Panc1 (cell line): ENCODE measurements at regions not wholly inside any gene's neighbourhood (a gene's known extent, or its start where the extent isn't known, plus 50 kb on each side); places are given as distances from the start of the nearest gene placed in this dataset.

Experiments used
- ATAC-seq: fragments of 200-7000 bp; cut with Tn5 transposase; 2 replicates; pipeline ENCODE4 v1.9.1; 2020; ENCODE audit warnings: mild to moderate bottlenecking, moderate library complexity
- BruUV-seq: library from RNA; stranded (reverse); fragments of 400-500 nt; replicated peaks from 2 replicates; lab custom pipeline; 2021; lab: Mats Ljungman, UMichigan
- CTCF ChIA-PET: fragments of 300-600 bp; sonication (Branson Sonifier 250); formaldehyde crosslinking; loops from one replicate; lab custom pipeline; 2022; ENCODE audit warnings: antibody characterized with exemption; lab: Charles Lee
- POLR2A ChIA-PET: fragments of 300-600 bp; sonication (Branson Sonifier 250); formaldehyde crosslinking; loops from one replicate; lab custom pipeline; 2022; ENCODE audit warnings: antibody characterized with exemption; lab: Charles Lee
- DNase-seq: peaks from one replicate; pipeline ENCODE4 v3.0.0-alpha.2; 2010; ENCODE audit warnings: low read depth, low spot score
- H3K27ac ChIP-seq: 2 replicates; pipeline ENCODE4 v1.5.1; 2011; ENCODE audit warnings: mild to moderate bottlenecking, low read length, inconsistent platforms
- H3K27me3 ChIP-seq: fragments of 200-500 bp; sonication (Bioruptor generic); 2 replicates; pipeline ENCODE4 v1.6.0; 2014; ENCODE audit warnings: low read length, inconsistent platforms; ENCODE audit not compliant: control insufficient read depth, insufficient read depth
- H3K36me3 ChIP-seq: fragments of 200-500 bp; sonication (Bioruptor generic); 2 replicates; pipeline ENCODE4 v1.5.1; 2014; ENCODE audit warnings: inconsistent platforms, mild to moderate bottlenecking, low read length, moderate library complexity; ENCODE audit not compliant: control insufficient read depth, insufficient read depth
- H3K4me1 ChIP-seq: 2 replicates; pipeline ENCODE4 v1.5.1; 2011; ENCODE audit warnings: inconsistent platforms, mild to moderate bottlenecking, low read length, moderate library complexity; ENCODE audit not compliant: control insufficient read depth, insufficient read depth
- H3K4me3 ChIP-seq, 2 experiments: 2 replicates each; pipeline ENCODE4 v1.5.1; 2011 to 2012; ENCODE audit warnings: low read depth in 2 of 2, low read length in 2 of 2, mild to moderate bottlenecking in 2 of 2, inconsistent platforms in 1 of 2, moderate library complexity in 1 of 2
- H3K9me3 ChIP-seq: fragments of 200-500 bp; sonication (Bioruptor generic); 2 replicates; pipeline ENCODE4 v1.5.1; 2014; ENCODE audit warnings: low read depth, mild to moderate bottlenecking, inconsistent platforms, low read length, moderate library complexity; ENCODE audit not compliant: control insufficient read depth, insufficient read depth
- CTCF ChIP-seq: fragments of 450-650 bp; IDR thresholded peaks from 2 replicates; pipeline ENCODE4 v1.5.1; 2017; ENCODE audit warnings: mild to moderate bottlenecking
- POLR2AphosphoS5 ChIP-seq: IDR thresholded peaks from 2 replicates; pipeline ENCODE4 v1.6.1; 2012; ENCODE audit warnings: mild to moderate bottlenecking, low read depth, low read length, moderate library complexity
- REST ChIP-seq, 2 experiments: IDR thresholded peaks; 2 replicates each; pipeline ENCODE4 v1.6.1; 2011 to 2012; ENCODE audit warnings: low read depth in 2 of 2, control low read depth in 1 of 2, low read length in 1 of 2, mild to moderate bottlenecking in 1 of 2, moderate library complexity in 1 of 2; ENCODE audit not compliant: insufficient read depth in 1 of 2
- SIN3A ChIP-seq: IDR thresholded peaks from 2 replicates; pipeline ENCODE4 v1.6.1; 2012; ENCODE audit warnings: low read depth, mild to moderate bottlenecking, low read length, moderate library complexity, borderline replicate concordance; ENCODE audit not compliant: insufficient read depth
- TCF7L2 ChIP-seq: IDR thresholded peaks from 2 replicates; pipeline ENCODE4 v1.6.1; 2011; ENCODE audit warnings: mild to moderate bottlenecking, low read depth, low read length, inconsistent platforms
- in situ Hi-C: cut with HindIII; loops from 2 replicates; pipeline ENCODE4 v1.10.0; 2016; ENCODE audit warnings: low sequenced_read_pairs, low pct_unique_long_range_greater_than_20kb
- intact Hi-C: fragments of 100-400 bp; cut with micrococcal nuclease; formaldehyde crosslinking; loops from one replicate; pipeline ENCODE4 v1.10.0; 2022; ENCODE audit not compliant: unreplicated experiment

- ATAC-seq (no peak), DNase-seq (no peak)
- Histone ChIP-seq H3K4me1 (no peaks in the 10 kb centered on the region), H3K4me3 (no peak overlapping the region), H3K27me3 (peaks cover 4% of the 10 kb centered on the region; the same call in 1 of the 2 replicates), H3K36me3 (no peaks in the 10 kb centered on the region), H3K9me3 (no peaks in the 10 kb centered on the region), H3K27ac (no peak overlapping the region)
- BruUV-seq, result no TSS peak
- intact Hi-C loops (loop anchor here (5.0 kb wide), 2 partner anchors 741 to 821 kb away; no protein-coding TSS in a partner anchor), in situ Hi-C loops (no loop called here)
- POLR2A ChIA-PET, result no interaction called here
- CTCF ChIA-PET, result interaction anchor here (0.6 kb wide), 1 partner anchor 40 kb away, joined by 4 read pairs; no protein-coding TSS in a partner anchor
- TF ChIP-seq TCF7L2 (no peak), REST (IDR thresholded peaks at IDR 0.05; ENCODE audit: insufficient read depth in 1 of 2, low read depth in 2 of 2, low read length in 1 of 2) (no peak)
These were observed 166.9 kb upstream of the SP4 start for GRCh38 chr7:21260939-21261338.

- intact Hi-C loops (loop anchor here (5.0 kb wide), 2 partner anchors 740 to 820 kb away; no protein-coding TSS in a partner anchor), in situ Hi-C loops (no loop called here)
- BruUV-seq, result no TSS peak
- ChIA-PET CTCF (interaction anchor here (0.6 kb wide), 1 partner anchor 39 kb away, joined by 4 read pairs; no protein-coding TSS in a partner anchor), POLR2A (no interaction called here)
- Histone ChIP-seq H3K9me3 (no peaks in the 10 kb centered on the region), H3K27ac (no peak overlapping the region), H3K27me3 (0 out of 2 replicates have a peak, but pooled peaks cover 2% of the 10 kb centered on the region), H3K36me3 (no peaks in the 10 kb centered on the region), H3K4me3 (no peak overlapping the region), H3K4me1 (no peaks in the 10 kb centered on the region)
- no peak for TF ChIP-seq POLR2AphosphoS5
- no peak for TF ChIP-seq SIN3A
- peak; percentile 74 for TF ChIP-seq CTCF
- no peak for TF ChIP-seq TCF7L2
- ATAC-seq (peak; percentile 81), DNase-seq (no peak)
These were observed 166.0 kb upstream of the SP4 start for GRCh38 chr7:21261627-21262594.

- Histone ChIP-seq H3K36me3 (no peaks in the 10 kb centered on the region), H3K4me1 (no peaks in the 10 kb centered on the region), H3K27me3 (no peaks in the 10 kb centered on the region), H3K4me3 (no peak overlapping the region), H3K9me3 (no peaks in the 10 kb centered on the region), H3K27ac (no peak overlapping the region)
- in situ Hi-C loops (no loop called here), intact Hi-C loops (no loop called here)
- TF ChIP-seq SIN3A (no peak), REST (IDR thresholded peaks at IDR 0.05; ENCODE audit: insufficient read depth in 1 of 2, low read depth in 2 of 2, low read length in 1 of 2) (no peak), POLR2AphosphoS5 (no peak), CTCF (no peak), TCF7L2 (no peak)
- POLR2A ChIA-PET, result no interaction called here
- CTCF ChIA-PET, result no interaction called here
- DNase-seq (no peak), ATAC-seq (no peak)
- BruUV-seq, result no TSS peak
These were observed 158.9 kb upstream of the SP4 start for GRCh38 chr7:21269021-21269420.
